ENCODE measurements at regions not wholly inside any gene's neighbourhood (a gene's known extent, or its start where the extent isn't known, plus 50 kb on each side); places are given as distances from the start of the nearest gene placed in this dataset.

DNA sequence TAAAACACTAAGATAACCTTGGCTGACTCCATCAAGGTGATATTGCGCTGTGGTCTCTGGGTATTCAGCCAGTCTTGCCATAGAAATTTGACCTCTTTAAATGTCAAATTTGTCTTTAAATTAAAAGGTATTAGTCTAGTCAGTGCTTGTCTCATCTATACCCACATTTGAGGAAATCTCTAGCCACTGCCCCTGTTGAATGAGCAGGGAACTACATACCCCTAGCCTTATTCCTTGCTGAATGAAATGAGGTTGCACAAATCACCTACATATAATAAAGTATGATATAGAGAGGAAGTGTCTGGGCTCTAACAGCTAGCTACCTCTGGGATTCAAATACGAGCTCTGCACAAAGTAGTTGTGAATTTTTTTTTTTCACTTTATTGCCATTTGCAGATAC lies 256.8 kb downstream of the C12orf50 start:
- TF ChIP-seq CTCF (IDR thresholded peaks at IDR 0.05) (no peak), POLR2A (IDR thresholded peaks at IDR 0.05) (no peak)

All from prostate gland (tissue), 2 donors.